NCI-H1105 (cell line): ENCODE measurements at regions not wholly inside any gene's neighbourhood (a gene's known extent, or its start where the extent isn't known, plus 50 kb on each side); places are given as distances from the start of the nearest gene placed in this dataset.
"Not testable (repeated sequence)": the region's sequence is repeated elsewhere in the genome, so short reads cannot be mapped to it uniquely, and the experiment has no call there.

Source experiments
- DNase-seq: peaks from one replicate; lab custom pipeline; 2025; lab: John Stamatoyannopoulos, UW

- DNase-seq, result no peak
Measured at GRCh38 chr9:26789959-26790358, 102.6 kb downstream of the CAAP1 start.

- no peak for DNase-seq
Measured at GRCh38 chr9:26786564-26786963, 106.0 kb downstream of the CAAP1 start.

- DNase-seq, result no peak
Measured at GRCh38 chr9:26782899-26783298, 109.7 kb downstream of the CAAP1 start.

GRCh38 chr9:26781906-26782305 lies 110.7 kb downstream of the CAAP1 start:
- no peak for DNase-seq

- DNase-seq, result not testable (repeated sequence)
Measured at GRCh38 chr9:26780307-26780706, 112.3 kb downstream of the CAAP1 start.

- DNase-seq, result no peak
Measured at GRCh38 chr9:26779062-26779461, 113.5 kb downstream of the CAAP1 start.

GRCh38 chr9:26775391-26775790 lies 117.2 kb downstream of the CAAP1 start:
- no peak for DNase-seq

- no peak for DNase-seq
Measured at GRCh38 chr9:26773056-26773455, 119.5 kb downstream of the CAAP1 start.

- DNase-seq, result no peak
Measured at GRCh38 chr9:26770821-26771220, 121.8 kb downstream of the CAAP1 start.

- no peak for DNase-seq
Measured at GRCh38 chr9:26768145-26768544, 124.5 kb downstream of the CAAP1 start.

- DNase-seq, result no peak
Measured at GRCh38 chr9:26760675-26761074, 131.9 kb downstream of the CAAP1 start.

- no peak for DNase-seq
Measured at GRCh38 chr9:26758655-26759054, 133.9 kb downstream of the CAAP1 start.

GRCh38 chr9:26756881-26757280 lies 135.7 kb downstream of the CAAP1 start:
- no peak for DNase-seq

GRCh38 chr9:26755476-26755875 lies 137.1 kb downstream of the CAAP1 start:
- no peak for DNase-seq

- DNase-seq, result no peak
Measured at GRCh38 chr9:26754509-26755164, 138.0 kb downstream of the CAAP1 start.

- DNase-seq, result no peak
Measured at GRCh38 chr9:26753971-26754370, 138.6 kb downstream of the CAAP1 start.

- DNase-seq, result no peak
Measured at GRCh38 chr9:26750162-26750561, 142.4 kb downstream of the CAAP1 start.

- DNase-seq, result no peak
Measured at GRCh38 chr9:26748449-26749058, 144.0 kb downstream of the CAAP1 start.

GRCh38 chr9:26747611-26748010 lies 145.0 kb downstream of the CAAP1 start:
- no peak for DNase-seq

- no peak for DNase-seq
Measured at GRCh38 chr9:26746357-26747072, 146.1 kb downstream of the CAAP1 start.

- DNase-seq, result no peak
Measured at GRCh38 chr9:26745111-26745510, 147.5 kb downstream of the CAAP1 start.

- DNase-seq, result peak; percentile 10
Measured at GRCh38 chr9:26744191-26744965, 148.2 kb downstream of the CAAP1 start.
